NCI-H1694 (cell line): ENCODE measurements at regions not wholly inside any gene's neighbourhood (a gene's known extent, or its start where the extent isn't known, plus 50 kb on each side); places are given as distances from the start of the nearest gene placed in this dataset.

Experiments
- DNase-seq: peaks from one replicate; lab custom pipeline; 2025; lab: John Stamatoyannopoulos, UW

- DNase-seq: no peak
Measured at GRCh38 chr13:22009500-22009899, 338.6 kb downstream of the FGF9 start.

DNA sequence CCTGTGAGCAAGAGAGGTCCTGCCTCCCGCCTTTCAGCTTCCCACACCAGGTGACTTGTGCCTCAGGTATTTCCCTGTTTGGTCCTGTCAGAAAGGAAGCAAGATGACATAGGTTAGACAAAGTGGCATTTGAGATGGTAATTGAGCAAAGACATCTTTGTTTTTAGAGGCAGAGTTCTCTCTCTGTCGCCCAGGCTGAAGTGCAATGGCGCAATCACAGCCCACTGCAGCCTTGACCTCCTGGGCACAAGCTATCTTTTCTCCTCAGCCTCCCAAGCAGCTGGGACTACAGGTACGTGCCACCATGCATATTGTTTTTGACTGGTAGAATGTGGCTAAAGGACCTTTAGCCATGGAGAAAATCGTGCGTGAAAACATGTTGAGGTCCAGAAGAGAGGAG, 339.1 kb downstream of the FGF9 start:
- DNase-seq: no peak

GRCh38 chr13:22012686-22013085, 341.8 kb downstream of the FGF9 start:
- no peak for DNase-seq

GRCh38 chr13:22014469-22014868, 343.6 kb downstream of the FGF9 start:
- DNase-seq: no peak

GRCh38 chr13:22017226-22017625, 346.4 kb downstream of the FGF9 start:
- DNase-seq: no peak

DNA sequence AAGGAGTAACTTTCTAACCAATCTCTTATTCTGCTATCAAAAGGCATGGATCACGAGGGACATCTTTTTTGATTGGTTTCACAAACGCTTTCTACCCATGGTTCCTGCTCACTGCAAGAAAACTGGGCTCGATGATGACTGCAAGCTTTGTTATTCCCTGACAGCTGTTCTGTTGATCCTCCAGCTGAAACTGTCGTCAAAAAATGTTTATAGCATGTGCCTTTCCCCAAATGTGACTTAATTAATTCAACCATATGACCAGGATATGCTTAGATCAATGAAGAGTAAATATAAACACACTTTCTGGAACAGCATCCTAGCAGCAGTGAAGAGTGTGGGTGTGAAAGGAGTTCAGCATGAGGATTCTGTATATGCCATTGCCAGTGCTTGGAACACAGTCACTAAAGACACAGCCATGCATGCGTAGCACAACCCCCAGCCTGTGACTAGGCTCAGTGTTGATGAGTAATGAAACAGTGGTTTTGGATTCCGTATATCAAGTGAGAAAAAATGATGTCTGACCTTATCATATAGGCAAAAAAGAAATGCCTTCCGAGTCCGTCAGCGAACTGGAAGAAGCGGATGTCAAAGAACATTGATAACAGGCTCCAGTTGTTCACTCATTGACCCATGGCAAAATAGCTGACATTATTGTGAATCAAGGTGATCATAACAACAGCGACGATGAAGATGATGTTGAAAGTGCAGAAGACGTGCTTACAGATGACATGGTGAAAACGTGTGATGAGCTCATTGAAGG, 347.4 kb downstream of the FGF9 start:
- DNase-seq: no peak

DNA sequence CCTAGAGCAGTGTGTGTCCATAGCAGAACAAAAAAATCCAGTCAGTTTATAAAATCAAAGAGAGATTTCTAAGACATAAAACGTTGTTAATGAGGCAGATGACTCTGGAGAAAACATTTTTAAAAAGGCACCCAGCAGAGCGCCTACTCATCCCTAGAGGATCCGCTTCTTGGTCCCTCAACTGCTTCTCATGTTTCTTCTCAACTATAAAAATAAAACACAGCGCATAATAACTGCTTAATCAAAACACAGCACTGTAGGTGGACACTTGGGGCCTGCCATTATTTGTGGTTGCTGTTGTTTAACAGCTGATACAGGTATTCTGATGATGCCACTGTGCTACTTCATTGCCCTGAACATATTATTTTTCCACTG, 347.9 kb downstream of the FGF9 start:
- no peak for DNase-seq

DNA sequence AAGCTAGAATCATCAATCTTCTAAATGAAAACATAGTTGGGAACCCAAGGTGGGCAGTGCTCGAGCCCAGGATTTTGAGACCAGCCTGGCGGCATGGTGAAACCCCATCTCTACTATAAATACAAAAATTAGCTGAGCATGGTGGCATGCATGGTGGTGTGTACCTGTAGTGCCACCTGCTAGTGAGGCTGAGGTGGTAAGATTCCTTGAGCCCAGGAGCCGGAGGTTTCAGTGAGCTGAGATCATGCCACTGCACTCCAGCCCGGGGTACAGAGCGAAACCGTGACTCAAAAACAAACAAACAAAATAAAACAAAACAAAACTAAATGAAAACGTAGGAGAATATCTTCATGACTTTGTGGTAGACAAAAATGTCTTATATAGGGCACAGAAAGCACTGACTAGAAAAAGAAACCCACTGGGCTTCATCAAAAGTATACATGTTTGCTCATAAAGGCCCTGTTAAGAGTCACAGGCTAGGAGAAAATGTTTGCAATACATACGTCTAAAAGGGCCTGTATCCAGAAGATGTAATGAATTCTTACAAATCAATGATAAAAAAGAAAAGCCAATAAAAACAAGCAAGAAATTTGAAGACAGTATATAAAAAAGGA, 353.6 kb downstream of the FGF9 start:
- DNase-seq: no peak

GRCh38 chr13:22027566-22027965, 356.7 kb downstream of the FGF9 start:
- no peak for DNase-seq

DNA sequence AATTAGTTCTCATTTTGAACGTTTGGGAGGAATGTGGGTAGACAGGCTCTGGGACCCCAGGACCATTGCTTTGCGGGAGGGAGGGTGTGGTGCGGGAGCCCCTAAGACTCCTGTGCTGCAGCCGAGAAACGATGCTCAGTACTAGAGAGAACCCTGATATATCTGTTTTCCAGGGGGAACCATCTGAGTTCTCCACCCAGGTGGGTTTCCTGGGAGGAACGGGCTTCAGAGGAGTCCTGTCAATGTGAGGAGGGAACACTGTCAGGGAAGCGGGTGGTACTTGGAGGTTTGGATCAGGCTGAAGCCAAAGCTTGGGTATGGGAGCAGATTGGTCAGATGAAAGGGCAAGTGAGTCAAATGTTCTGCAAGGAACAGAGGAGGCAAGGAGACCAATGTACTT, 358.0 kb downstream of the FGF9 start:
- DNase-seq: no peak

DNA sequence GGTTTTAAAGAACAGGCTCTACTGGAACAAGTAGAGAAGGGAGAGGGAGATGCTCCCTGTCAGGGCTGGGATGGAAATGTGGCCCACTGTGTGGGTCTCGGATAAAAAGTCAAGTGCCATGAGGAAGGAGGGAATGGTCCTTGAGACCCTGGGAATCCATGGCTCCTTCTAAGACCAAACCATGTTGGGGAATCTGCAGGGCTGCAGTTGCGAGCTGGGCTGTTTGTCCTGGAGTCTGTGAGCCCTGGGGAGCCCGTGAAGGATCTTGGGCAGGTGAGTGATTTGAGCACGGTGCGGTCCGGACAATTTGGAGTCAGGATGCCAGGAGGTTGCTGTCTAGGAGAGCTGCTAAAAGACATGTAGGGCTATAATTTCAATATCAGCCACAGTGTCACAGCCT, 359.4 kb downstream of the FGF9 start:
- DNase-seq: no peak

DNA sequence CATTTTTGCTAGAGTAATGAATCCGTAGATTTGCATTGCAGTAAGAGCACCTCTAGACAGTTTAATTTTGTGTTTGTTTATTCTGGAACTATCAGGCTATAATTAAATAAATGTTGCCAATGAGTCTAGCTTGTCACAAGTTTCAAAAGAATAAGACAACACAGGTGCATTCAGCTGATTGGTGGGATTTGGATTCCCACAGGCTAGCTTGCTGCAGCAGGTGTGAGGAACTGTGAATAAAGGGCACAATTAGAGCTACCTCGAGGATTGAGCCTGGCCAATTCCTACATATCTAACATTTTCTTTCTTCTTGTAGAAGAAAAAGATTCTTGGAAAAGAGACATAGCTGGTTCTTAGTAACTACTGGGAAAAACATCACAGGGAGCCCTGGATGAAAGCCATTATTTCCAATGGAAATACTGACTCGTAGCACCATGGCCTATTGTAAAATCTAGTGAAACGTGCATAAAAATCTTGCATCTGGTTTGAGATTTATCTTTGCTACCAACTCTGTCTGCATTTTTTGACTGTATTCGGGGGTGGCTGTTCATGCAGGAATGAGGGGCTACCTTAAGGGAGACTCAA, 360.9 kb downstream of the FGF9 start:
- DNase-seq: no peak

DNA sequence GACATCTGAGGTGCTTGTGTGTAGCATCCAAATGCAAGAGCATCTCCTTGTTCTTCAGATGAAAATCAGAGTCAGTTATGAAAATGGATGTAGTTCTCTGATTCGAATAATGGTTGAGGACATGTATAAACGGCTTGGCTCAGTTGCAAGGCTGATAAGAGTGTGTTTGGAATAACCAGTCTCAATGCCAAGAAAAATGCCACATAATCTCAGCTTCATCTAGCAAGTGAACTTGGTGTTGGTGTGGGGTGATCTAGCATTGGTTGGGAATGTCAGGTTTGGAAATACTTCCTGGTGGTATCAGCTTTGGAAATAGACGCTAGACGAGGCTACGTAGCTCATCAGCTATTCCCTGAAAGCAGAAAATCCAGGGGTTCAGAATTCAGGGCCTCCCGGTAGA, 362.0 kb downstream of the FGF9 start:
- DNase-seq: no peak

DNA sequence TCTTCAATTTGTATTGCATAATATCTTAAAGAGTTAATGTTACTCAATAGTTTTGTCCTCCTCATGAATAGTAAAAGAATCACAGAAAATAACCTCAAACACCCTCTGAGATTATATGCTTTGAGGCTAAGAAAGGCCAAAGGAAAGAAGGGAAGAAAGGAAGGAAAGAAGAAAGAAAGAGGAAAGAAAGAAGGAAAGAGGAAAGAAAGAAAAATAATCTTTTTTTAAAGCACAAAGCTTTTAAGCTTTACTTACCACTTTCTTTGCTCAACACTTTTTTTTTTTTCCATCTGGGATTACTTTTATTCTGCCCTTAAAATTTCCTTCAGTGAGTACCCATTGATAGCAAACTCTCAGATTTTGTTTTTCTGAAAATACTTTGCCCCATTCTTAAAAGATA, 369.1 kb downstream of the FGF9 start:
- DNase-seq: no peak

DNA sequence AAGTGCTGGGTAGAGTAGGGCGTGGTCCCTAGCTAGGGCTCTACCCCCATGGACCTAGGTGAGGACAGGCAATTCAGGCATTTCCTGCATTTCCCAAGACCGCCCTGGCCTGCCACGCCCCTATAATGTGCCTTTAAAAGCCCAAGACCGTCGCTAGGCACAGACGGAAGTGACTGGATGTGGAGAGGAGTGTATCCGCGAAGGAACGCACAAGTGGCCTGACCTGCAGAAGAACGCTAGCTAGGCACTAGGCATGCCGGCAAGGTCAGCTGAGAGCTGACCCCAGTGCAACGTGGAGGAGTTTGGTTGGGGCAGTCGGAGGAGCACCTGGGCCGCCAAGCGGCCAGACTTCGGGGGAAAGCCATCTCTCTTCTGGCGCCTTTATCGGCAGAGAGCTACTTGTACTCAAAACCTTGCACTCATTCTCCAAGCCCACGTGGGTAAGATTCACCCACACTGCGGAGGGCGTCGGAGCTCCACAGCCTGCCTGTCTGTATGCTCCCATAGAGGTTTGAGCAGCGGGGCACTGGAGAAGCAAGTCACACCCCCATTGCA, 370.0 kb downstream of the FGF9 start:
- DNase-seq: no peak

DNA sequence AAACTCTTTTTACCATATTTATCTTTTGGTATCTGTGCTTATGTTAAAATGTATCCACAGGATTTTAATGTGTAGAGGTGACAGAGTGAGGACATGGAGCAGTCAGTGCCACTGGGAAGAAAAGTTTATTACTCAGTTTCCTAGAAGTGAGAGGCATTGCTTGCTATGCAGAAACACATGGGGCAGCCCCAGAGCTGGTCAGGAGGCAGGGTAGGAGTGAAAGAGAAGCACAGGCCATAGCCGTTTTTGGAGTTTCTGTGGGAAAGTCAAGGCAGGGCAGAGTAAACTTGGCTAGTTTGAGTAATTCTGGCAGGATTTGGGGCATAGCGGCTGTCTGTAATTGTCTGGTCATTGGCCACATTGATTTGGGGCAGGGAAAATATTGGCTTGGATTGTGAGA, 370.9 kb downstream of the FGF9 start:
- DNase-seq: no peak

GRCh38 chr13:22047082-22047784, 376.4 kb downstream of the FGF9 start:
- DNase-seq: no peak

GRCh38 chr13:22047785-22048104, 376.9 kb downstream of the FGF9 start:
- no peak for DNase-seq

- no peak for DNase-seq
Measured at GRCh38 chr13:22049384-22049783, 378.5 kb downstream of the FGF9 start.

- DNase-seq: no peak
Measured at GRCh38 chr13:22050951-22051563, 380.2 kb downstream of the FGF9 start.

DNA sequence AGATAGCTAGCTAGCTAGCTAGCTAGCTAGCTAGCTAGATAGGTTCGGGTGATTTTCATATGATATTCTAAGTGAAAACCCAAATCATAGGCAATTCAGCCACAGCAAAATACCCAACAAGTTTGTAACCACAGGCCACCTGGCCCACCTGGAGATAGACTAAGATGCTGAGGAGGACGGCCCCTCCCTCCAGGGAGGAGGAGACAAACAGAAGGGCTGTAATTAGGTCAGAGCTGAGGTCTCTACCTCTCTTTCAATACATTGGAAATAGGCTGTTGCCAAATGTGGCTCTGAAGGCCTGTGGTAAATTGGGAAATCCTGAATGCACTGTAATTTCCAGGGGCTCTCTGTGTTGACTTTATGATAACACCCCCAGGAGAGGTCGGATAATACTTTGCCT, 382.2 kb downstream of the FGF9 start:
- DNase-seq: no peak

DNA sequence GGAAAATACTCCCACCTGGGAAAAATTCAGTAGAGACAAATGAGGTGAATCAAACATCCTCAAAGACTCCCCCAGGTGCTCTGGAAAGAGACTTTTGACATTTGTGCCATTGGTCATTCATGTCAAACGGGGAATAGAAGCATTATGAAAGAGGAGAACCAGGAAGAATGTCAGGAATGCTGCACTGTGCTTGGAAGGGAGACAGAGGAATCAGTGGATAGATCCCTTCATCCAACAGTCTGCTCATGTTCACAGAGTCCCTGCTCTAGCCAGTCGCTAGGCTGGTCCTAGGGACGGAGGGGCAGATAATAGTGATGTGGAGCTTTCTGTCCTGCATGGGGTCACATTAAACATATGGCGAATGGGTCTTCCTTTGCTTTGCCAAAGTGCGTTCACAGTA, 384.4 kb downstream of the FGF9 start:
- DNase-seq: no peak
